ENCODE measurements at regions not wholly inside any gene's neighbourhood (a gene's known extent, or its start where the extent isn't known, plus 50 kb on each side); places are given as distances from the start of the nearest gene placed in this dataset.

DNA sequence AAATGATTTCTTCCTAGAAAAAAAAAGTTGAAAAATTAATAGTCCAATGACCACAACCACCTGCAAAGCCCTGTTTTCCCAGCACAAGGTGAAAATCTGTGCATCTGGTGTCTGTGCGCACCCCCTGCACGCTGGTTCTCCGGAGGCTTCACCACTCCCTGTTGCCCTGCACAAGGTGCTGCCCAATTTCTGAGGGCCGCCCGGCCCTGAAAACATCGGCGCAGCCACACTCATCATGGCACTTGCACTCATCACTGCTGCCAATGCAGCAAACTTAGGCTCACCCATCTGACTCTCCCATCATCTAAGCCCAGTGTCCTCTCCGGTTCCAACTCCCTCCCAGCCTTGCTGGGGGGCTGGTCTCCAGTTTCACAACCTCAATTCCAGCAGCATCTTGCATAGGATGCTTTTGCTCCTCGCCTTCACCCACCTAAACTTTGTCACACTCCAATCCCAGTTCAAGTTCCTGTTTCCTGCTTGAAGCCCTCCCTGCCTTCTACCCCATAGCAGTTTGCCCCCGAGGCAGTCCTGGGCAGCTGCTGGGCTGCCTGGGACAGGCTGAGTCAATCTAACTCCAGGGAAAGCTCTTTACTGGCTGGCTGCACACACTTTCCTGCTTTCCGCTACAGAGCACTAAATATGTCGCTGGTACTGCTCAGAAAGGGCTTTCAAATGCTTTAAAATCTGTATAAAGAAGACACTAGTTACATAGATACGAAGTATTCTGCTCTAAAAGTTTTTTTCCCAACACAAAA lies 522.5 kb upstream of the ID2 start:
- no peak for TF ChIP-seq POLR2A (IDR thresholded peaks at IDR 0.05)
- TF ChIP-seq, protein P1, sequence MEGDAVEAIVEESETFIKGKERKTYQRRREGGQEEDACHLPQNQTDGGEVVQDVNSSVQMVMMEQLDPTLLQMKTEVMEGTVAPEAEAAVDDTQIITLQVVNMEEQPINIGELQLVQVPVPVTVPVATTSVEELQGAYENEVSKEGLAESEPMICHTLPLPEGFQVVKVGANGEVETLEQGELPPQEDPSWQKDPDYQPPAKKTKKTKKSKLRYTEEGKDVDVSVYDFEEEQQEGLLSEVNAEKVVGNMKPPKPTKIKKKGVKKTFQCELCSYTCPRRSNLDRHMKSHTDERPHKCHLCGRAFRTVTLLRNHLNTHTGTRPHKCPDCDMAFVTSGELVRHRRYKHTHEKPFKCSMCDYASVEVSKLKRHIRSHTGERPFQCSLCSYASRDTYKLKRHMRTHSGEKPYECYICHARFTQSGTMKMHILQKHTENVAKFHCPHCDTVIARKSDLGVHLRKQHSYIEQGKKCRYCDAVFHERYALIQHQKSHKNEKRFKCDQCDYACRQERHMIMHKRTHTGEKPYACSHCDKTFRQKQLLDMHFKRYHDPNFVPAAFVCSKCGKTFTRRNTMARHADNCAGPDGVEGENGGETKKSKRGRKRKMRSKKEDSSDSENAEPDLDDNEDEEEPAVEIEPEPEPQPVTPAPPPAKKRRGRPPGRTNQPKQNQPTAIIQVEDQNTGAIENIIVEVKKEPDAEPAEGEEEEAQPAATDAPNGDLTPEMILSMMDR (IDR thresholded peaks at IDR 0.05) = no peak
